HG02943 (cell line): ENCODE measurements at regions not wholly inside any gene's neighbourhood (a gene's known extent, or its start where the extent isn't known, plus 50 kb on each side); places are given as distances from the start of the nearest gene placed in this dataset.
"Not testable (repeated sequence)": the region's sequence is repeated elsewhere in the genome, so short reads cannot be mapped to it uniquely, and the experiment has no call there.

Experiments used
- ATAC-seq: cut with Tn5 transposase; IDR thresholded peaks from one replicate; pipeline ENCODE4 v1.9.1; 2021; ENCODE audit warnings: mild to moderate bottlenecking, low read depth, moderate library complexity; ENCODE audit not compliant: unreplicated experiment

DNA sequence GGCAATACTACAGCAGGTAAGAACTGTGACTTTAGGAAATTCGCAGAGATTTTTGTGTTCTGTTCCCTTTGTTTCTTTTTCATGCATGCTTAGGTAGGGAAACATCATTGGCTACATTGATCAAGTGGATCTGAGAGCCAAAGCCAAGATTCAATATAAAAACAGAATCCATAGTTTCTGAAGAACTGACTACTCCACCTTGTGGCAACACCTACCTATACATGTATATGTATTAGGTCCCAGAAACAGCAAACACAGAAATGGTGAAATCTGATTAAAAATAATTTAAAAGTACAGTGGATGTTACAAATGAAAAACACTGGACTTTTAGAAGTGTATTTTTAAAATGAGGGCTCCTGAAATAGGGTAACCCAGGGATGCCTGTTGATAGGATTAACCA lies 322.6 kb upstream of the MAOA start:
- no peak for ATAC-seq

- ATAC-seq, result no peak
These were observed 310.9 kb upstream of the MAOA start for GRCh38 chrX:43345166-43345565.

- peak; percentile 62 for ATAC-seq
These were observed 306.7 kb upstream of the MAOA start for GRCh38 chrX:43349363-43349762.

- no peak for ATAC-seq
These were observed 305.2 kb upstream of the MAOA start for GRCh38 chrX:43350935-43351334.

- ATAC-seq, result no peak
These were observed 298.4 kb upstream of the MAOA start for GRCh38 chrX:43357741-43358140.

- no peak for ATAC-seq
These were observed 283.1 kb upstream of the MAOA start for GRCh38 chrX:43373032-43373431.

- no peak for ATAC-seq
These were observed 281.0 kb upstream of the MAOA start for GRCh38 chrX:43375136-43375535.

DNA sequence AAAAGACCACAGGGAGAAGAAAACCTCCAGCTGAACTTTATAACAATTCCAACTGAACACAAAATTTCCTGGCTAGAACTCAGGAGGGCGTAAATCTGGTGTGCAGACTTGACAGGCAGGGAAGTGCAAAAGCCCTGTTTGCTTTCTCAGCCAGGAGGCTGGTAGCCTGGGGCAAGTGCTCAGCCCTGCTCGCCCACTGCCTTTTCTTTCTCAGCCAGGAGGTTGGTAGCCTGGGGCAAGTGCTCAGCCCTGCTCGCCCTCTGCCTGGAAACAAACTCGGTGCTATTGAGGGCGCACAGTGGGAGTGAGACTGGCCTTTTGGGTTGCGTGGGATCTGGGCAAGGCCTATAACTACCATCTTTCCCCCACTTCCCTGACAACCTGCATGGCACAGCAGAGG lies 275.4 kb upstream of the MAOA start:
- no peak for ATAC-seq

GRCh38 chrX:43386875-43387274 lies 269.2 kb upstream of the MAOA start:
- no peak for ATAC-seq

GRCh38 chrX:43405191-43405590 lies 250.9 kb upstream of the MAOA start:
- no peak for ATAC-seq

DNA sequence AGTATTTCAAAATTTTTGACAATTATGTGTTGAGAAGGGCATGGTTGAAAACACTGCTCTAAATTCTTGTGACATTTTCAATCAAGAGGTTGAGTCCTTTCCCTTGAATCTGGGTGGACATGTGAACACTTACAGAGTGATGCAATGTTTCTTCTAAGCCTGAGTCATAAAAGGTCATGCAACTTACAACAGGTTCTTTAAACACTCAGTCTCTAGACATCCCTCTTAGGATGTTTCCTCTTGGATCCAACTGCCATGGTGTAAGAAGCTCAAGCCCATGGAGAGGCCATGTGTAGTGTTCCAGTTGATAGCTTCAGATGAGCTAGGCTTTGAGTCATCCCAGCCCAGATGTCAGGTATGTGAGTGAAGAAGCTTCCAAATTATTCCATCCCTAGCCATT lies 232.2 kb upstream of the MAOA start:
- ATAC-seq, result no peak

GRCh38 chrX:43436517-43436916 lies 219.6 kb upstream of the MAOA start:
- ATAC-seq, result no peak

DNA sequence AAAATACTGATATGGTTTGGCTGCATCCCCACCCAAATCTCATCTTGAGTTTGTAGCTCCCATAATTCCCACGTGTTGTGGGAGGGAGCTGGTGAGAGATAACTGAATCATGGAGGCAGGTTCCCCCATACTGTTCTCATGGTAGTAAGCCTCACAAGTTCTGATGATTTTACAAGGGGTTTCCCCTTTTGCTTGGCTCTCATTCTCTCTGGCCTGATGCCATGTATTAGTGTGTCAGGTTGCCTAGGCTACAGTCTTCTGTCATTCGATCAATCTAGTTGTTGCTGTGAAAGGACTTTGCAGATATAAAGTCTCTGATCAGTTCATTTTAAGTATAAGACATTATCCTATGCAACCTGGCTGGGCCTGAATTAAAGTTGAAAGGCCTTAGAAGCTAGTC lies 209.3 kb upstream of the MAOA start:
- no peak for ATAC-seq

DNA sequence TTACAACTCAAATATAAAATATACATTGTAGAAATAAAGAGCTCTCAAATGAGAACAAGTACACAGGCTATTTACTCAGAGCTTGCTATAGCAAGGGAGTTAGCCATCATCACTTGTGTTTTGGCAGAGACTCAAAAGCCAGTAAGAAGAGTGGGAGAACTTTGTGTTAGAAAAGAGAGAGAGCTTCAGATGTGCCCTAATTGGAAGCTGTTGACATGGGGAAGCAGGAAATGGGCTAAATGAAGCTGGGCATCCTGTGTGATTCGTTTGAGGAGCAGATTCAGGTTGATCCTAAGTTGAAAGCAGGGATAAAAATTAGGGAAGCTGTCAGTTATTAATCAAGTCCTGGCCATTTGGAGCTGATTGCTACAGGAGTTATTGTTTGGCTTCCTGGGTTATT lies 207.4 kb upstream of the MAOA start:
- no peak for ATAC-seq

DNA sequence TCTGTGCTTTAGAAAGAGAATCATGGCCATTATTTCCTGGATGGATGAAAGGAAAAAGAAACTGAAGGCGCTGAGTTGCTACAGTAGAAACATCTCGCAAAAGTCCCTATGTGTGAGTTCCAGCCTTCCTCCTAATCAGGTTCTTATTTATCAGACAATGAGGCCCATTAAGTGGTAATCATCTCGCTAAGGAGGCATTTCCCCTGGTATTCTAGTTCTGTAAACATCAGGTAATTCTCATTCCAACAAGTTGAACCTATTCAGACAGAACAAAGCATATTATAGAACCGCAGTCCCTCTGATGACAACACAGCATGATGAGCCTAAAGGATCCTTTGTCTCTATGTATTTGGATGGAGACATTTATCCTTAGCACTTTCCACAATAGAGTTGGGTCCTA lies 205.7 kb upstream of the MAOA start:
- ATAC-seq, result no peak

DNA sequence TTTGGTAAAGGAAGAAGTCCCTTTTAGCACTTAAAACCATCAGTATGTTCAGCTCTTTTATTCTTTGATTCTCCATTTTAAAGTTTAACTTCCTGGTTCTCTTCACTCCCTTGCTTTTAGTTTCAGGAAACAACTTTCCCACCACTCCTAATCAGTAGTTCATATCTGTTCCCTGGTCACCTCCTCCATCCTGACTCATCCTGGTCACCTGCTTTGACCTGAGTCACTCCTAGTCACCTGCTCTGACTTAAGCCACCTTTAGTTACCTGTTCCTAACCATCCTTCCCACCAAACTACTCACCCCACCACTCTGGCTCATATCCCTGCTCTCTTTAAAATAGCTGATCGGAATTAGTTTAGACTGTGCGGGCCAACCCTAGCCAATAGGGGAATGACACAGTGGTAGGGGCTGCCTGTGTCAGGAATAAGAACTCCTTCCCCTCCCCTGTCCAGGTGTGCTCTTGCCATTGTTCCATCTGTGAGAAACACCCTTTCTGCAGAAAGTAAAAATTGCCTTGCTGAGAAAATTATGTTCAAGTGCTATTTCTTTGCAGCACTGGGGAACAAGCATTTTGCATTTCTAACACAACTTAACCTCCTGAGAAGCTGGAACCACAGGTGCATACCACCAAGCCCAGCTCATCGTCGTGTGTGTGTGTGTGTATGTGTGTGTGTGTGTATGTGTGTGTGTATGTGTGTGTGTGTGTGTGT lies 204.0 kb upstream of the MAOA start:
- not testable (repeated sequence) for ATAC-seq

GRCh38 chrX:43456063-43456462 lies 200.0 kb upstream of the MAOA start:
- ATAC-seq, result no peak

DNA sequence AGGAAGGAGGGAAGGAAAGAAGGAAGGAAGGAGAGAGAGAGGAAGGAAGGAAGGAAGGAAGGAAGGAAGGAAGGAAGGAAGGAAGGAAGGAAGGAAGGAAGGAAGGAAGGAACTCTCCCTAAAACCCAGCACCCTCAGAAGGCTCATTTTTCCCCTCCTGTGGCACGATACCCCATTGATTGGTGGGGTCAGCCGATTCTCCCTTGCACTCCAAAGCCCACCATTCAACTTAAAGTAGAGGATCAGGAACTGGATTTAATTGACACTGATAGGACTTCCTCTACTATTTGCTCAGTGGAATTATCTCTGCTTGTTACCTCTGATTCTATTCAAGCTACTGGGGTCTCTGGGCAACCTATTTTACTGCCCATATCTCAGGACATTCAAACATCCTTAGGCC lies 199.2 kb upstream of the MAOA start:
- no peak for ATAC-seq

DNA sequence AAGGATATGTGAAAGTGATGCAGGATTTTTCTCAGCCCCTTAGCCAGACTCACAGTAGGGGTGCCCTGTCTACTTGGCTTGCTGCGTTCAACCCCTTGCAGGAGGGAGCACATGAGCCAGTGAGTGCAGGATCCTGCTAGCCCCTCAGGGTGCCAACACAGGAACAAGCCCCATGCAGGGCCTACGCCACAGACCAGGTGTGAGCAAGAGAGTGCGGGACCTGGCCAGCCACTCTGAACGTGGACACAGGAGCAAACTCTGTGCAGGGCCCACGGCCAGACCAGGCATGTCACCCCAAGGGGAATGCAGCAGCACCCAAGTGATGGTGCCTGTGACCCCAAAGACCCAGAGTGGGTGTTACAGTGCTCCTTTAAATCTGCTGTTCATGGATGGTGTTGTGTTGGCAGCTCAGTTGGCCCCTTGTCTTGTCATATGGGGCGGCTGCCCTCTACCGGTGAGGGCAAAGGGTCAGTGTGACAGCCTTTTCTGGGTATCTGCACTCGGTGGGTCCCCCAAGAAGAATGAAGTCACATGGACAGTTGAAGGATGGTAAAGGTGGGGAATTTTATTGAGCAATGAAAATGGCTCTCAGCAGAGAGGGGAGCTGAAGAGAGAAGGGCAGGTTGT lies 188.4 kb upstream of the MAOA start:
- ATAC-seq, result no peak

- ATAC-seq, result no peak
These were observed 186.6 kb upstream of the MAOA start for GRCh38 chrX:43469391-43470054.

- no peak for ATAC-seq
These were observed 181.8 kb upstream of the MAOA start for GRCh38 chrX:43474321-43474720.

DNA sequence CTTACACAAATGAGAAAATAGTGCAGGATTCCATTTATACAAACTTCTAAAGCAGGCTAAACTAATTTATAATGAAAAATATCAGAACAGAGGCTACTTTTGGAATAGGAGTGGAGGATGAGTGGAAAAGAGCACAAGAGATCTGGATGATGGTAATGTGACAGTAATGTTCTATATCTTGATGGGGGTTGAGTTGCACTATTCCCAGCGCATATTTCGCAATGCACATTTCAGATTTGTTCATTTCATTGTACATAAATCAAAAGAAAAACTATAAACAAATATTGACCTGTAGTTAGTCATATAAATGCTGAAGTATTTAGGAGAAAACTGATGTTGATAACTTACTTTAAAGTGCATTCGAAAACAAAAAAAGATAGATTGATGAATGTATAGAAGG lies 177.0 kb upstream of the MAOA start:
- no peak for ATAC-seq
